Gastroesophageal sphincter (tissue), 4 donors: ENCODE measurements at regions not wholly inside any gene's neighbourhood (a gene's known extent, or its start where the extent isn't known, plus 50 kb on each side); places are given as distances from the start of the nearest gene placed in this dataset.
"Not testable (repeated sequence)": the region's sequence is repeated elsewhere in the genome, so short reads cannot be mapped to it uniquely, and the experiment has no call there.

Experiments used
- ATAC-seq: fragments of 150-250 bp; one replicate; pipeline ENCODE4 v1.9.1; 2016; ENCODE audit warnings: mild to moderate bottlenecking, moderate library complexity
- H3K27ac ChIP-seq, 4 donors: fragments of 200-600 bp; sonication (generic) in 3 of 4; 1 replicate in 3 of 4; 2 replicates in 1 of 4; pipeline ENCODE4 v1.5.1; 2016 to 2019
- H3K27me3 ChIP-seq: fragments of 200-600 bp; sonication (generic); one replicate; pipeline ENCODE4 v1.5.1; 2019
- H3K36me3 ChIP-seq, 2 donors: fragments of 200-600 bp; sonication (generic); one replicate each; pipeline ENCODE4 v1.5.1; 2019; ENCODE audit warnings: control low read depth in 1 of 2
- H3K4me1 ChIP-seq, 3 donors: fragments of 200-600 bp; sonication (generic); 1 replicate in 2 of 3; 2 replicates in 1 of 3; pipeline ENCODE4 v1.5.1; 2016 to 2019; ENCODE audit warnings: control low read depth in 2 of 3
- H3K4me3 ChIP-seq, 2 donors: fragments of 200-600 bp; sonication (generic); one replicate each; pipeline ENCODE4 v1.5.1; 2019; ENCODE audit warnings: mild to moderate bottlenecking in 1 of 2, moderate library complexity in 1 of 2
- H3K9me3 ChIP-seq, 3 donors: fragments of 200-600 bp; sonication (generic); one replicate each; pipeline ENCODE4 v1.5.1; 2017 to 2019; ENCODE audit warnings: control low read depth in 2 of 3
- EP300 ChIP-seq: sonication (generic); formaldehyde crosslinking; IDR thresholded peaks from one replicate; pipeline ENCODE4 v1.6.1; 2017; ENCODE audit warnings: antibody characterized with exemption, mild to moderate bottlenecking
- POLR2A ChIP-seq, 2 donors: fragments of 450-650 bp; IDR thresholded peaks; one replicate each; pipeline ENCODE4 v1.6.1; 2017; ENCODE audit warnings: antibody characterized with exemption in 2 of 2, mild to moderate bottlenecking in 2 of 2, moderate library complexity in 1 of 2
- POLR2AphosphoS5 ChIP-seq: sonication (generic); formaldehyde crosslinking; IDR thresholded peaks from one replicate; pipeline ENCODE4 v1.6.1; 2017; ENCODE audit warnings: antibody characterized with exemption
- WGBS, 2 donors: methylation state at CpG; one replicate each; pipeline ENCODE4 v1.1.5; 2018; ENCODE audit warnings: low coverage in 1 of 2; 5-methylcytosine and 5-hydroxymethylcytosine counted together
- TF ChIP-seq, protein P1 (sequence below), 4 experiments: fragments of 200-600 bp in 2 of 4; fragments of 450-650 bp in 2 of 4; sonication (generic) in 1 of 4; IDR thresholded peaks; one replicate each; pipeline ENCODE4 v1.5.1; 2017 to 2019; ENCODE audit warnings: antibody characterized with exemption in 4 of 4, mild to moderate bottlenecking in 2 of 4, moderate library complexity in 2 of 4

DNA sequence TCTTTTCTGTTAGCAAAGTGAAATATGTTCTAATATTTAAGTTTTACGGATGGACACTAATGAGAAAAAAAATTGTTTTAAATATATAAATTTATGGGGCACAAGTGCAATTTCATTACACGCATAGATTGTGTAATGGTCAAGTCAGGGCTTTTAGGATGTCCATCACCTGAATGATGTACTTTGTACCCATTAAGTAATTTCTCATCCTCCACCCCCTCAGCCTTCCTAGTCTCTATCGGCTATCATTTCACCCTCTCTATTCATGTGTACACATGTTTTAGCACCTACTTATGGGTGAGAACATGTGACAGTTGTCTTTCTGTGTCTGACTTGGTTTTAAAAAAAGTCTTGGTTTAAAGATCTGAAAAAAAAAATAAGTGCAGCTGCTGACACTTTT is 616.0 kb downstream of the IQCM start:
- no peak overlapping the region for H3K27ac ChIP-seq
- H3K36me3 ChIP-seq = no peaks in the 10 kb centered on the region
- no peak for ATAC-seq
- H3K4me1 ChIP-seq = no peaks in the 10 kb centered on the region
- no peaks in the 10 kb centered on the region for H3K9me3 ChIP-seq
- H3K27me3 ChIP-seq = no peaks in the 10 kb centered on the region
- TF ChIP-seq, protein P1, sequence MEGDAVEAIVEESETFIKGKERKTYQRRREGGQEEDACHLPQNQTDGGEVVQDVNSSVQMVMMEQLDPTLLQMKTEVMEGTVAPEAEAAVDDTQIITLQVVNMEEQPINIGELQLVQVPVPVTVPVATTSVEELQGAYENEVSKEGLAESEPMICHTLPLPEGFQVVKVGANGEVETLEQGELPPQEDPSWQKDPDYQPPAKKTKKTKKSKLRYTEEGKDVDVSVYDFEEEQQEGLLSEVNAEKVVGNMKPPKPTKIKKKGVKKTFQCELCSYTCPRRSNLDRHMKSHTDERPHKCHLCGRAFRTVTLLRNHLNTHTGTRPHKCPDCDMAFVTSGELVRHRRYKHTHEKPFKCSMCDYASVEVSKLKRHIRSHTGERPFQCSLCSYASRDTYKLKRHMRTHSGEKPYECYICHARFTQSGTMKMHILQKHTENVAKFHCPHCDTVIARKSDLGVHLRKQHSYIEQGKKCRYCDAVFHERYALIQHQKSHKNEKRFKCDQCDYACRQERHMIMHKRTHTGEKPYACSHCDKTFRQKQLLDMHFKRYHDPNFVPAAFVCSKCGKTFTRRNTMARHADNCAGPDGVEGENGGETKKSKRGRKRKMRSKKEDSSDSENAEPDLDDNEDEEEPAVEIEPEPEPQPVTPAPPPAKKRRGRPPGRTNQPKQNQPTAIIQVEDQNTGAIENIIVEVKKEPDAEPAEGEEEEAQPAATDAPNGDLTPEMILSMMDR (IDR thresholded peaks at IDR 0.05) = no peak
- TF ChIP-seq EP300 (no peak), POLR2A (IDR thresholded peaks at IDR 0.05) (no peak), POLR2AphosphoS5 (no peak)
- WGBS, 2 donors = 95% methylated on average over 2 to 3 of the region's 3 CpGs
- no peak overlapping the region for H3K4me3 ChIP-seq

DNA sequence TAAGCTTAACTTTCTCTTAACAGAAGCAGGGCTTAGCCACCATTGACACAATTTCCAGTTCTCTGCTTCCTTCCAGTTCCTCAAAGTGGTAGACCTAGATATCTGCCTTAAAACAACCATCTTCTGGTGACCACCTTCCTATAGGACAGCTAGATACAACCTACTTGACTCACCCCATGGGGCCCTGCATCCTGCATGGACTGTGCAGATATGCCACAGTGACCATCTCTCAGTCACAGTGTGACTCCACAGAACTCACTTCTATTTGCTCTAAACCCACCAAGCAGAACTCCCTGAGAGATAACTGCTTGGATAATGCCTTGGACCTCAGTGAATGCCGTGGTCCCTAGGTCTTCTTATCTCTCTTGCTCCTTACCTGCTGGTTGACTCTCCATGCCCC is 621.6 kb downstream of the IQCM start:
- H3K36me3 ChIP-seq = no peaks in the 10 kb centered on the region
- ATAC-seq = no peak
- TF ChIP-seq POLR2A (IDR thresholded peaks at IDR 0.05) (no peak), POLR2AphosphoS5 (no peak), EP300 (no peak)
- TF ChIP-seq, protein P1 (IDR thresholded peaks at IDR 0.05) = no peak
- no peaks in the 10 kb centered on the region for H3K27me3 ChIP-seq
- no peaks in the 10 kb centered on the region for H3K4me1 ChIP-seq
- no peak overlapping the region for H3K27ac ChIP-seq
- H3K9me3 ChIP-seq = no peaks in the 10 kb centered on the region
- no peak overlapping the region for H3K4me3 ChIP-seq
- WGBS, 2 donors = 73% methylated on average over 1 of the region's 1 CpG; no CpG with 5 or more reads in 1 of the 2 donors

DNA sequence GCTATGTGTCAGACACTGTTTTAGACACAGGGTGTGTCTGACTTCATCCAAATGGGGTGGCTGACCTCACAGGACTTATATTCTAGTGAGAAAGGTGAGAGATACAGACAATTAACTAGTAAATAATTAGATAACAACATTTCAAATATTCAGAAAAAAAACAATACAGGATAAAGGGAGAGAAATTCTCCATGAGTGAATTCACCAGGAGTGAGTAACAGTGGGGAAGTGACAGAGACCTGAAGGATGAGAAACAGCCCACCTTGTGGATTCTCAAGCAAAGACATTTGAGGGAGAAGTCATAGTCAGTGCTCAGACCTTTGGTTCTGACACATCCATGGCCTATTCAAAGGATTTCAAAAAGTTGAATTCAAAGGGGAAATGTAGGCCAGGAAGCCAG is 627.9 kb downstream of the IQCM start:
- TF ChIP-seq POLR2AphosphoS5 (no peak), EP300 (no peak), POLR2A (IDR thresholded peaks at IDR 0.05) (no peak)
- TF ChIP-seq, protein P1 (IDR thresholded peaks at IDR 0.05) = no peak

DNA sequence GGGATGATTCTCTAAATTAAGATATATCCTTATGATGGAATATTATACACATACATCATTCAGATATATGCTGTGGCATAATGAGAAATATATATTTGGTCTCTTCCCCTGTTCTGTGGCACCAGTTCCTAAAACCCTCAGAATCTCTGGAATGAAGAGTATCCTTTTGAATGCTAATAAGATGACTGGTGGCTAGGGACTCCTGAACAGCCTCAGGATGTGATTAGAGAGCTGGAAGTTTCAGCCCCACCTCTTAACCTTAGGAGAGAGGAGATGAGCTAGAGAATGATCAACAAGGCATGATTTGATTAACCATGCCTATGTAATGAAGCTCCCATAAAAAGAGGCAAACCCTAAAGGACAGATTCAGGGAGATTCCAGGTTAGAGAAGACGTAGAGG is 632.0 kb downstream of the IQCM start:
- H3K27me3 ChIP-seq = no peaks in the 10 kb centered on the region
- 94 to 100% methylated on average over 1 of the region's 1 CpG for WGBS, 2 donors
- TF ChIP-seq POLR2AphosphoS5 (no peak), POLR2A (IDR thresholded peaks at IDR 0.05) (no peak), EP300 (no peak)
- TF ChIP-seq, protein P1 (IDR thresholded peaks at IDR 0.05) = no peak
- no peak overlapping the region for H3K4me3 ChIP-seq
- no peaks in the 10 kb centered on the region for H3K4me1 ChIP-seq
- no peaks in the 10 kb centered on the region for H3K9me3 ChIP-seq
- no peak for ATAC-seq
- no peak overlapping the region for H3K27ac ChIP-seq
- no peaks in the 10 kb centered on the region for H3K36me3 ChIP-seq

More for the DNA sequence above, 627.9 kb downstream of the IQCM start:
- Histone ChIP-seq H3K36me3 (no peaks in the 10 kb centered on the region), H3K4me1 (no peaks in the 10 kb centered on the region), H3K27ac (no peak overlapping the region), H3K9me3 (no peaks in the 10 kb centered on the region), H3K4me3 (no peak overlapping the region), H3K27me3 (no peaks in the 10 kb centered on the region)
- no peak for ATAC-seq

DNA sequence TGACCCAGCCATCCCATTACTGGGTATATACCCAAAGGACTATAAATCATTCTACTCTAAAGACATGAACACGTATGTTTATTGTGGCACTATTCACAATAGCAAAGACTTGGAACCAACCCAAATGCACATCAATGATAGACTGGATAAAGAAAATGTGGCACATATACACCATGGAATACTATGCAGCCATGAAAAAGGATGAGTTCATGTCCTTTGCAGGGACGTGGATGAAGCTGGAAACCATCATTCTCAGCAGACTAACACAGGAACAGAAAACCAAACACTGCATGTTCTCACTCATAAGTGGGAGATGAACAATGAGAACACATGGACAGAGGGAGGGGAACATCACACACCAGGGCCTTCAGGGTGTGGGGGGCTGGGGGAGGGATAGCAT is 634.2 kb downstream of the IQCM start:
- H3K36me3 ChIP-seq, H3K27ac ChIP-seq, H3K9me3 ChIP-seq, H3K4me3 ChIP-seq, H3K4me1 ChIP-seq, H3K27me3 ChIP-seq, ATAC-seq: not testable (repeated sequence)
- 83 to 91% methylated on average over 1 to 2 of the region's 2 CpGs for WGBS, 2 donors

DNA sequence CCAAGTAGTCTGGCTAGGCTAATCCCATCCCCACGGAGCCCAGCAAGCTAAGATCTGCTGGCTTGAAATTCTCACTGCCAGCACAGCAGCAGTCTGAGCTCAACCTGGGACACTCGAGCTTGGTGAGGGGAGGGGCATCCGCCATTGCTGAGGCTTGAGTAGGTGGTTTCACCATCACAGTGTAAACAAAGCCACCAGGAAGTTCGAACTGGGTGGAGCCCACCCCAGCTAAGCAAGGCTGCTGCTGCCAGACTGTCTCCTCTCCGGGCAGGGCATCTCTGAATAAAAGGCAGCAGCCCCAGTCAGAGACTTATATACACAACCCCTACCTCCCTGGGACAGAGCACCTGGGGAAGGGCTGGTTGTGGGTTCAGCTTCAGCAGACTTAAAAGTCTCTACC is 639.6 kb downstream of the IQCM start:
- Histone ChIP-seq H3K9me3 (no peaks in the 10 kb centered on the region), H3K36me3 (no peaks in the 10 kb centered on the region), H3K27ac (no peak overlapping the region), H3K4me3 (no peak overlapping the region), H3K4me1 (no peaks in the 10 kb centered on the region), H3K27me3 (no peaks in the 10 kb centered on the region)
- 20% methylated on average over 1 of the region's 5 CpGs; no CpG with 5 or more reads in 1 of the 2 donors for WGBS, 2 donors
- no peak for ATAC-seq
- TF ChIP-seq POLR2A (IDR thresholded peaks at IDR 0.05) (no peak), EP300 (no peak), POLR2AphosphoS5 (no peak)
- TF ChIP-seq, protein P1 (IDR thresholded peaks at IDR 0.05) = no peak
